Right lobe of liver (tissue), 6 donors: ENCODE measurements at regions not wholly inside any gene's neighbourhood (a gene's known extent, or its start where the extent isn't known, plus 50 kb on each side); places are given as distances from the start of the nearest gene placed in this dataset.

ENCODE experiments used
- ATAC-seq, 4 donors: fragments of 200-7000 bp; cut with Tn5 transposase; one replicate each; pipeline ENCODE4 v1.9.1; 2020; ENCODE audit warnings: mild to moderate bottlenecking in 4 of 4, moderate library complexity in 4 of 4
- DNase-seq, 3 donors: peaks; one replicate each; pipeline ENCODE4 v3.0.0-alpha.2; 2020
- H3K27ac ChIP-seq, 3 donors: fragments of 200-600 bp; one replicate each; pipeline ENCODE4 v1.8.0; 2022
- H3K27me3 ChIP-seq, 2 donors: fragments of 200-600 bp; one replicate each; pipeline ENCODE4 v1.8.0; 2022
- H3K36me3 ChIP-seq, 4 donors: fragments of 200-600 bp; sonication (generic) in 1 of 4; one replicate each; pipeline versions ENCODE4 v1.5.1 to v1.8.0; 2017 to 2022; ENCODE audit warnings: control low read depth in 1 of 4
- H3K4me1 ChIP-seq, 4 donors: fragments of 200-600 bp; sonication (generic) in 1 of 4; one replicate each; pipeline versions ENCODE4 v1.5.1 to v1.8.0; 2017 to 2022; ENCODE audit warnings: control low read depth in 1 of 4
- H3K4me3 ChIP-seq, 3 donors: fragments of 200-600 bp; one replicate each; pipeline ENCODE4 v1.8.0; 2022
- H3K9me3 ChIP-seq, 4 donors: fragments of 200-600 bp; sonication (generic) in 1 of 4; one replicate each; pipeline versions ENCODE4 v1.5.1 to v1.8.0; 2017 to 2022; ENCODE audit warnings: control low read depth in 1 of 4
- POLR2A ChIP-seq: fragments of 450-650 bp; IDR thresholded peaks from one replicate; pipeline ENCODE4 v1.6.1; 2017; ENCODE audit warnings: antibody characterized with exemption, mild to moderate bottlenecking
- WGBS: methylation state at CpG from one replicate; pipeline ENCODE4 v1.1.6; 2018; ENCODE audit warnings: low coverage, low lambda C conversion rate; ENCODE audit not compliant: insufficient coverage; ENCODE audit errors: missing lambda C conversion rate; 5-methylcytosine and 5-hydroxymethylcytosine counted together
- intact Hi-C, 2 donors: fragments of 100-400 bp; cut with DNase I; formaldehyde crosslinking; loops; one replicate each; pipeline versions ENCODE4 v1.11.2 to v1.14.1; 2022
- TF ChIP-seq, protein P1 (sequence below), 4 donors: fragments of 200-600 bp in 3 of 4; fragments of 450-650 bp in 1 of 4; IDR thresholded peaks; one replicate each; pipeline versions ENCODE4 v1.5.1 to v1.8.0; 2016 to 2022; ENCODE audit warnings: antibody characterized with exemption in 4 of 4, mild to moderate bottlenecking in 2 of 4
- donor health status: DM: no; HTN: yes; CAD: no.
- donor health status: DM: no; HTN: no; CAD: no.
- donor health status: DM: no; HTN: no; CAD: no.
- donor health status: DM: no; HTN: yes; CAD: no.
- donor health status: DM: no; HTN: yes; CAD: no.

DNA sequence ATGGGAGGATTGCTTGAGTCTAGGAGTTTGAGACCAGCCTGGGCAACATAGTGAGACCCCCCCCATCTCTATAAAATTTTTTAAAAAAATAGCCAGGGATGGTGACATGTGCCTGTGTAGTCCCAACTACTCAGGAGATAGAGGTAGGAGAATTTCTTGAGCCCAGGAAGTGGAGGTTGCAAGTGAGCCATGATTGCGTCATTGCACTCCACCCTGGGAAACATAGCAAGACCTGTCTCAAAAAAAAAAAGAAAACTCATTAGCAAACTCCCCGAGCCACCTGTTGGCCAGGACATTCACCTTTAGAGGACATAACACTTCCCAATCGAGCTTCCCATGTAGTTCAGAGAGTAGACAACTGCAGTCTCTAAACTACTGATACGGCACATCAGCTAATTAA, 274.2 kb downstream of the ABCC12 start:
- H3K36me3 ChIP-seq, result no peaks in the 10 kb centered on the region
- 49% methylated on average over 4 of the region's 4 CpGs for WGBS
- no peak overlapping the region for H3K4me3 ChIP-seq
- DNase-seq (no peak), ATAC-seq (no peak)
- no peaks in the 10 kb centered on the region for H3K9me3 ChIP-seq
- peaks cover 0 to 5% of the 10 kb centered on the region in 2 donors for H3K27me3 ChIP-seq
- H3K27ac ChIP-seq, result no peak overlapping the region
- TF ChIP-seq POLR2A, result no peak
- TF ChIP-seq, protein P1, sequence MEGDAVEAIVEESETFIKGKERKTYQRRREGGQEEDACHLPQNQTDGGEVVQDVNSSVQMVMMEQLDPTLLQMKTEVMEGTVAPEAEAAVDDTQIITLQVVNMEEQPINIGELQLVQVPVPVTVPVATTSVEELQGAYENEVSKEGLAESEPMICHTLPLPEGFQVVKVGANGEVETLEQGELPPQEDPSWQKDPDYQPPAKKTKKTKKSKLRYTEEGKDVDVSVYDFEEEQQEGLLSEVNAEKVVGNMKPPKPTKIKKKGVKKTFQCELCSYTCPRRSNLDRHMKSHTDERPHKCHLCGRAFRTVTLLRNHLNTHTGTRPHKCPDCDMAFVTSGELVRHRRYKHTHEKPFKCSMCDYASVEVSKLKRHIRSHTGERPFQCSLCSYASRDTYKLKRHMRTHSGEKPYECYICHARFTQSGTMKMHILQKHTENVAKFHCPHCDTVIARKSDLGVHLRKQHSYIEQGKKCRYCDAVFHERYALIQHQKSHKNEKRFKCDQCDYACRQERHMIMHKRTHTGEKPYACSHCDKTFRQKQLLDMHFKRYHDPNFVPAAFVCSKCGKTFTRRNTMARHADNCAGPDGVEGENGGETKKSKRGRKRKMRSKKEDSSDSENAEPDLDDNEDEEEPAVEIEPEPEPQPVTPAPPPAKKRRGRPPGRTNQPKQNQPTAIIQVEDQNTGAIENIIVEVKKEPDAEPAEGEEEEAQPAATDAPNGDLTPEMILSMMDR (IDR thresholded peaks at IDR 0.05), result no peak
- H3K4me1 ChIP-seq, result no peaks in the 10 kb centered on the region
- intact Hi-C loops, result no loop called here

DNA sequence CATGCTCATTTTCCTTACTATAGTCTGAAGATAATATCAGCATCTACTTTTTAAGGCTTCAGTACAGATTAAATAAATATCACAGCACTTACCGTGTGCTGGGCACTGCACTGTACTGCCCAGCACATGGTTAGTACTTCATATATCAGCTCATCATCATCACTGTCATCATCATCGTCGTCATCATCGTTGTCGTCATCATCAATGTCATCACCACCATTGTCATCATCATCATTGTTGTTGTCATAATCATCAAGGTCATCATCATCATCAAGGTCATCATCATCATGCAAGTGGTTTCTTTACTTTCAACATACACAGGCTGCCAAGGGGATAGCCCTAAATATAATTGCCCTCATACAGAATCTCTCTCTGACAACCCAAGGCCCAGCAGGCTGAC, 275.1 kb downstream of the ABCC12 start:
- H3K4me3 ChIP-seq, result no peak overlapping the region
- no peak for DNase-seq
- intact Hi-C loops, result no loop called here
- H3K27me3 ChIP-seq, result peaks cover 0 to 3% of the 10 kb centered on the region in 2 donors
- no peak for TF ChIP-seq POLR2A
- TF ChIP-seq, protein P1 (IDR thresholded peaks at IDR 0.05), result no peak
- 82% methylated on average over 5 of the region's 5 CpGs for WGBS
- no peaks in the 10 kb centered on the region for H3K36me3 ChIP-seq
- H3K4me1 ChIP-seq, result no peaks in the 10 kb centered on the region
- no peak overlapping the region for H3K27ac ChIP-seq
- ATAC-seq, result no peak
- H3K9me3 ChIP-seq, result no peaks in the 10 kb centered on the region

DNA sequence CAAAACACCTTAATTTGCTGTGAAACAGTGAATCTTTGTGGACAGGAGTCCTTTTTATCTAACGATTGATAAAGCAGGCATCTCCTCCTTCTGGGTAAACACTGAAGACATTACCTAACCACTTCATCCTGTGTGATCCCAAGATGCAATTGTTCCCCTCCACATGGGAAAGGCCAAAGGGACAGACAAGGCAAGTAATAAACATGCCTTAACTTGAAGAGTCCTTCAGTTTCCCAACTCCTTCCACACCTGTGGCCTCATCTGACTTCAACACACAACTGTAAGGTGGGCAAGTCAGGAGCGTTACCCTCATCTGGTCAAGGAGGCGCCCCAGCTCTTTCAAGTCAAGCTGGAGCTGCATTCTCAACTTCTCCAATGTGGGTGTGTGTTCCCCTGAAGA, 278.6 kb downstream of the ABCC12 start:
- DNase-seq, result no peak
- ATAC-seq, result no peak
- H3K36me3 ChIP-seq, result no peaks in the 10 kb centered on the region
- no peaks in the 10 kb centered on the region for H3K9me3 ChIP-seq
- intact Hi-C loops, result no loop called here
- H3K4me3 ChIP-seq, result no peak overlapping the region
- no peak overlapping the region for H3K27ac ChIP-seq
- 30% methylated on average over 1 of the region's 3 CpGs for WGBS
- TF ChIP-seq, protein P1 (IDR thresholded peaks at IDR 0.05), result no peak
- no peak for TF ChIP-seq POLR2A
- H3K27me3 ChIP-seq, result no peaks in the 10 kb centered on the region
- H3K4me1 ChIP-seq, result no peaks in the 10 kb centered on the region

DNA sequence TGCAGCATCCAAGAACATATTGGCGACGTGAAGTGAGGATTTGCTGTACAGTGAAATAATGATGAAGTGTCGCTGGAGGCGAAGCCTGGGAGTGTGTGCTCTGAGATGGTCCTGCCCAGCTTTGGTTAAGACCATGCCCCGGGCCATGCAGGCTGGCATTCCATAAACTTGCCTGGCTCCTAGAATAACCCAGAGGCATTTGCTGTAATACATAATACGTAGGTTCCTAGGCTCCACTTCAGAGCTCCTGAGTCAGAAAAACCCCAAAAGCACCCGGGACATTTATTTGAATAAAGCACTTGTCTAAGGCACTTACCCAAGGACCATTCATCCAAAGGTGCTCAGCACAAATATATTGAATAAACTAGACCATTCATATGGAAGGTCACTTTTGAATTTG, 279.3 kb downstream of the ABCC12 start:
- Histone ChIP-seq H3K27me3 (no peaks in the 10 kb centered on the region), H3K36me3 (no peaks in the 10 kb centered on the region), H3K4me3 (no peak overlapping the region), H3K9me3 (no peaks in the 10 kb centered on the region), H3K4me1 (no peaks in the 10 kb centered on the region), H3K27ac (no peak overlapping the region)
- 57% methylated on average over 7 of the region's 7 CpGs for WGBS
- ATAC-seq (no peak), DNase-seq (no peak)
- TF ChIP-seq POLR2A, result no peak
- intact Hi-C loops, result no loop called here

DNA sequence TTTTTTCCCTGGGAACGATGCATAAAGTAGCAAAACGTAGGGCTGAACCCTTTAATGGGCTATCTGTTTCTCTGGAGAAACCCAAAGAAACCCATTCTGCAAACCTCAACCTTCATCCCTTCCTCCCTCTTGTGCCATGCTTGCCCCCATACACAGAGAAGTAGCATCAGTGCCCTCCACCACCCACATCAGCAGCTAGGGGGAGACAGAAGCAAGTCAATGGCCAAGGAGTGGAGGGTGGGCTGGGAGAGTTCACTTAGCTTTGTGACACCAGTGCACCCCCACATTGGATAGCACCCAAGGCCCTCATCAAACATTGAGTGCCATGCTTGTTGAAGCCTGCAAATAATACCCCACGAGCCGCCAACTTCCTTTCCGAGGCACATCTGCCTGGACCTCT, 282.4 kb downstream of the ABCC12 start:
- TF ChIP-seq, protein P1 (IDR thresholded peaks at IDR 0.05), result no peak
- no peak for TF ChIP-seq POLR2A
- ATAC-seq (no peak), DNase-seq (no peak)
- no peaks in the 10 kb centered on the region for H3K27me3 ChIP-seq
- WGBS, result 49% methylated on average over 2 of the region's 5 CpGs
- no peak overlapping the region for H3K4me3 ChIP-seq
- H3K9me3 ChIP-seq, result no peaks in the 10 kb centered on the region
- H3K4me1 ChIP-seq, result no peaks in the 10 kb centered on the region
- no peaks in the 10 kb centered on the region for H3K36me3 ChIP-seq
- no peak overlapping the region for H3K27ac ChIP-seq
- intact Hi-C loops, result no loop called here
